Karpas-422 (cell line): ENCODE measurements at regions not wholly inside any gene's neighbourhood (a gene's known extent, or its start where the extent isn't known, plus 50 kb on each side); places are given as distances from the start of the nearest gene placed in this dataset.

Source experiments
- DNase-seq: peaks from one replicate; pipeline ENCODE4 v3.0.0-alpha.2; 2015
- H2AFZ ChIP-seq: fragments of 200-600 bp; sonication (generic); 2 replicates; pipeline ENCODE4 v1.6.1; 2014; ENCODE audit warnings: antibody characterized with exemption, low read length, mixed read lengths
- H3K27ac ChIP-seq: fragments of 200-600 bp; sonication (generic); 2 replicates; pipeline ENCODE4 v1.5.1; 2014; ENCODE audit warnings: mild to moderate bottlenecking, low read length, moderate library complexity
- H3K27me3 ChIP-seq: fragments of 200-600 bp; sonication (generic); 2 replicates; pipeline ENCODE4 v1.6.1; 2014; ENCODE audit warnings: low read length, mixed read lengths
- H3K36me3 ChIP-seq: fragments of 200-600 bp; sonication (generic); 2 replicates; pipeline ENCODE4 v1.6.1; 2014; ENCODE audit warnings: low read length, mixed read lengths; ENCODE audit not compliant: insufficient read depth
- H3K4me1 ChIP-seq: fragments of 200-600 bp; sonication (generic); 2 replicates; pipeline ENCODE4 v1.6.1; 2014; ENCODE audit warnings: mild to moderate bottlenecking, low read length, mixed read lengths
- H3K4me2 ChIP-seq: fragments of 200-600 bp; sonication (generic); 2 replicates; pipeline ENCODE4 v1.6.1; 2014; ENCODE audit warnings: low read length, low read depth, mild to moderate bottlenecking; ENCODE audit not compliant: poor library complexity, severe bottlenecking
- H3K4me3 ChIP-seq: fragments of 200-600 bp; sonication (generic); 2 replicates; pipeline ENCODE4 v1.5.1; 2014; ENCODE audit warnings: mild to moderate bottlenecking, antibody characterized with exemption, low read length, mixed read lengths
- H3K79me2 ChIP-seq: fragments of 200-600 bp; sonication (generic); 2 replicates; pipeline ENCODE4 v1.6.1; 2014; ENCODE audit warnings: mild to moderate bottlenecking, low read length, mixed read lengths
- H3K9ac ChIP-seq: fragments of 200-600 bp; sonication (generic); 2 replicates; pipeline ENCODE4 v1.6.0; 2014; ENCODE audit warnings: low read length
- H3K9me2 ChIP-seq: fragments of 200-600 bp; sonication (generic), shearing (Covaris generic); replicated peaks from 2 replicates; pipeline ENCODE4 v1.6.0; 2014; ENCODE audit warnings: mild to moderate bottlenecking, low read length, moderate library complexity; ENCODE audit not compliant: insufficient read depth
- H3K9me3 ChIP-seq: fragments of 300-700, 200-600 bp; sonication (generic); 2 replicates; pipeline ENCODE4 v1.6.1; 2014; ENCODE audit warnings: low read length, mixed read lengths
- H4K20me1 ChIP-seq: fragments of 200-600 bp; sonication (generic); 2 replicates; pipeline ENCODE4 v1.6.1; 2014; ENCODE audit warnings: mild to moderate bottlenecking, antibody characterized with exemption, low read length, low read depth; ENCODE audit not compliant: insufficient read depth

DNA sequence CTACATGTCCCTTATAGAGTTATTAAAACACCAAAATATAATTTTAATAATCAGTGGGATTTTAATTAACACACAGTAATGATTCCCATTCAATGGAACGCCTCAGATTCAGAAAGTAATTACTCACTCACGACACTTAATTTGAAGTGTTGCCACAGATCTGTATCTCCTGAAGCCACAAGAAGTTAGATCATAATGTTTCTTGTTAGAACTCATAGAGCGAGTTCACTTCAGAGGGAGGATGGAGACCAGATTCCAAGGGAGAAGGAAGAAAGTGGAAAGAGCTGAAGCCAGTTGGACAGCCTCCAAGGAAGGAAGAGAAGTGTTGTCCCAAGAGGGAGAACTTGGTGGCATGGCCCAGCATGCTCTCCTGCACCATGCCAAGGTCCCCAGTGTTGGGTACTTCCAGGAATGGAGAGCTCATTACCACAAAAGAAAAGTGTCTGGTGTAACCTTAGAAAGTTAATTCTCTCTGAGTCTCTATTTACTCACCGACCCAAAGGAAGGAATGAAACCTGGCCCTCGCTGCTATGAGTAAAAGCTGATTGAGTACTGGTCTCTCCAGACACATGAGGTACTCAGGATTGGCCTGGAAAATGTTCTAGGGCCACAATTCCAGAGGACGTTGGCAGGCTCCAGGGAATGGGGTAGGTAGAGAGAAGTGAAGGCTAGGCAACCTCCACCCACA is 305.4 kb downstream of the BCL11B start:
- no peaks in the 10 kb centered on the region for H3K9me3 ChIP-seq
- H3K9ac ChIP-seq, result no peak overlapping the region
- H3K4me3 ChIP-seq, result no peak overlapping the region
- H3K4me1 ChIP-seq, result 0 out of 2 replicates have a peak, but pooled peaks cover 4% of the 10 kb centered on the region
- no peak for DNase-seq
- H3K36me3 ChIP-seq, result no peaks in the 10 kb centered on the region
- H3K27ac ChIP-seq, result no peak overlapping the region
- H4K20me1 ChIP-seq, result no peaks in the 10 kb centered on the region
- H3K9me2 ChIP-seq, result no peaks in the 10 kb centered on the region
- no peak overlapping the region for H3K4me2 ChIP-seq
- H2AFZ ChIP-seq, result no peak overlapping the region
- H3K27me3 ChIP-seq, result no peaks in the 10 kb centered on the region
- no peaks in the 10 kb centered on the region for H3K79me2 ChIP-seq

DNA sequence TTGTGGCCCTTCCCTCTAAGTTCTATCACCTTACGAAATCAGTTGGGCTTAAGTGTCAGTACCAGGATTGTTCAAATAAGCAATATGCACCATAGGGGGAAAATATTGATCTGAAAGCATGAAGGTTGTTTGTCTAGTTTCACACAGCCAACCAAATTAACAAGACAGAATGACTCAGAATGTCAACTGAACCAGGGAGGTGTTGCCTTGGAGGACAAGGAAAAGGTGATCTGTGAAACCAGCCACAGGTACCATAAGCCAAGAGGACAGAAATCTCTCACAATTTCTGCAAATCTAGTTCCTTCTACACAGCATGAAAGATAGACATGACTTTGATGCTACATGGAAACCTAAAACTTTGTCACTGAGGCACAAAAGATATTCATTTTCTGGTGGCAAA is 297.9 kb downstream of the BCL11B start:
- Histone ChIP-seq H3K9me2 (no peaks in the 10 kb centered on the region), H3K79me2 (no peaks in the 10 kb centered on the region), H3K27me3 (no peaks in the 10 kb centered on the region), H3K27ac (no peak overlapping the region), H4K20me1 (no peaks in the 10 kb centered on the region), H3K4me2 (no peak overlapping the region), H3K9me3 (no peaks in the 10 kb centered on the region), H3K9ac (no peak overlapping the region), H3K36me3 (no peaks in the 10 kb centered on the region), H3K4me1 (no peaks in the 10 kb centered on the region), H3K4me3 (no peak overlapping the region), H2AFZ (no peak overlapping the region)
- DNase-seq, result no peak

DNA sequence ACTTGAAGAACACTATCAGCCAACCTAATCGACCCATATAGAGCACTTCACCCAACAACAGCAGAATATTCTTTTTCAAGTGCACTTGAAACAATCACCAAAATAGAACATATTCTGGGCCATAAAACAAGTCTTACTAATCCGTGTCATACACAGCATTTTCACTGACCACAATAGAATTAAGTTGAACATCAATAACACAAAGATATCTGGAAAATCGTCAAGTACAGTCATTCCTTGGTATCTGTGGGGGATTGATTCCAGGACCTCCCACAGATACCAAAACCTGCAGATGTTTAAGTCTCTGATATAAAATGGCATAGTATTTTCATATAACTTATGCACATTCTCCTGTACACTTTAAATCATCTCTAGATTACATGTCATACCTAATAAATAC is 295.7 kb downstream of the BCL11B start:
- no peaks in the 10 kb centered on the region for H3K9me2 ChIP-seq
- no peak for DNase-seq
- no peaks in the 10 kb centered on the region for H3K79me2 ChIP-seq
- no peaks in the 10 kb centered on the region for H3K36me3 ChIP-seq
- H4K20me1 ChIP-seq, result no peaks in the 10 kb centered on the region
- H3K4me1 ChIP-seq, result no peaks in the 10 kb centered on the region
- H2AFZ ChIP-seq, result no peak overlapping the region
- H3K4me3 ChIP-seq, result no peak overlapping the region
- no peaks in the 10 kb centered on the region for H3K9me3 ChIP-seq
- no peak overlapping the region for H3K9ac ChIP-seq
- no peaks in the 10 kb centered on the region for H3K27me3 ChIP-seq
- no peak overlapping the region for H3K4me2 ChIP-seq
- no peak overlapping the region for H3K27ac ChIP-seq

DNA sequence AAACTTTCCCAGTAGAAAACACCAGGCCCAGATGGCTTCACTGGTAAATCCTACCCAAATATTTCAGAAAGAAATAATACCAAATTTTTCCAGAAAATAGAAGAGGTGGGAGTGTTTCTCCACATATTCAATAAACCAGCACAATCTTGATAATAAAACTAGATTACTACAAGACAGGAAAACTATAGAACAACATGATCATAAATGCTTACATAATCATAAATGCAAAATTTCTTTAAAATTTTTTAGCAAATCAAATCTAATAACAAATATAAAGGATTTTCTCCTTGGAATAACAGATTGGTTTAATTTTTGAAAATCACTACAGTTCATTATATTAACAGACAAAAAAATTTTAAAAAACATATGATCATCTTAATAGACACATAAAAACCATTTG is 294.5 kb downstream of the BCL11B start:
- Histone ChIP-seq H3K4me2 (no peak overlapping the region), H3K27ac (no peak overlapping the region), H3K4me1 (no peaks in the 10 kb centered on the region), H3K4me3 (no peak overlapping the region), H3K27me3 (no peaks in the 10 kb centered on the region), H3K9me2 (no peaks in the 10 kb centered on the region), H4K20me1 (no peaks in the 10 kb centered on the region), H2AFZ (no peak overlapping the region), H3K79me2 (no peaks in the 10 kb centered on the region), H3K36me3 (no peaks in the 10 kb centered on the region), H3K9me3 (no peaks in the 10 kb centered on the region), H3K9ac (no peak overlapping the region)
- no peak for DNase-seq

DNA sequence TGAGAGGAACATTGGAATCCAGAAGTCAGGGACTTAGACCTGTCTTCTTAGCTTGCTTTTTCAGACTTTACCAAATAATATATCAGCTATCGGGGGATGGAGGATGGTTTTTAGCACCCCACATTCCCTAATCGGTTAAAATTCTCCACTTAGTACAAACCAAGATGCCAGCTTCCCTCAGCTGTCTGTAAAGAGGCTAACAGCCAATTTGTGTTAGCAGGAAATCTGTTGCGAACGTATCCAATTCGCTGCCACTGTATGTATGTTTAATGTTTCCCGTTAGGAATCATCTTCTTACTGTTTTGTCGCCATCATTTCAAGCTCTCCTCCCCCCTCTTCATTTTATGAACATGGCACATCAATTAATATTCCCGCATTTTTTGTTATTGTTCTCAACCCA is 289.0 kb downstream of the BCL11B start:
- Histone ChIP-seq H3K9me2 (no peaks in the 10 kb centered on the region), H3K4me3 (no peak overlapping the region), H2AFZ (no peak overlapping the region), H3K27me3 (no peaks in the 10 kb centered on the region), H3K4me2 (no peak overlapping the region), H3K4me1 (no peaks in the 10 kb centered on the region), H3K9me3 (no peaks in the 10 kb centered on the region), H3K27ac (no peak overlapping the region), H3K79me2 (no peaks in the 10 kb centered on the region), H3K9ac (no peak overlapping the region), H4K20me1 (no peaks in the 10 kb centered on the region), H3K36me3 (no peaks in the 10 kb centered on the region)
- DNase-seq, result no peak

DNA sequence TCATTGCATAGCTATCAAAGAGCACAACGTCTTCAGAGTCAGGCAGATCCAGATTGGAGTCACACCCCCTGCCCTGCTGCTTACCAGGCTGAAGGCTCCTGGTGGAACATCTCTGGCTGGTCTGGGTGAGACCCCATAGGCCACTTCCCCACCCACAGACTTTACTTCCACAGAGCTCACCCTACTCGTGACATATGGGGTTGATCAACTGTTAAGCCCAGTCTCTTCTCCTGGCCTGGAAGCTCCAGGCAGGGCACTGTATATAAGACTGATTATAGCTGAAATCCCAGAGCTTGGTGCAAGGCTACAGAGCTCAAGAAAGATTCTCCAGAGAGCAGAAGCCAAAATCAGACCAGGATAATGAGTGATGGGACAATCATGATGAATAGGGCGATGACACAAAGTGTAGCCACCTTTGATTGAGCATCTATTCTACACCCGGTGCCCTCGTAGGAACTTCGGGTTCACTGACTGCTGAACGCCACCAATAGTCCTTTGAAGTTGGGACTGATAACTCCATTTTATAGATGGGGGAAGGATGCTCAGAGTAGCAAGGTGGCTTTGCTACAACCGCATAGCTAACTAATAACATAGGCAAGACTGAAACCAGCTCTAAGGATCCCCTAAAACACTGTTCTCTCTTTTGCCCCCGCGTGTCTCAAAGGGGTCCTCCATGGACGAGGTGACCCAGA is 287.8 kb downstream of the BCL11B start:
- no peaks in the 10 kb centered on the region for H3K36me3 ChIP-seq
- no peaks in the 10 kb centered on the region for H3K79me2 ChIP-seq
- no peaks in the 10 kb centered on the region for H3K4me1 ChIP-seq
- H3K9me2 ChIP-seq, result no peaks in the 10 kb centered on the region
- no peaks in the 10 kb centered on the region for H4K20me1 ChIP-seq
- H3K9me3 ChIP-seq, result no peaks in the 10 kb centered on the region
- no peak overlapping the region for H3K4me3 ChIP-seq
- no peak for DNase-seq
- H3K27me3 ChIP-seq, result no peaks in the 10 kb centered on the region
- no peak overlapping the region for H3K9ac ChIP-seq
- no peak overlapping the region for H2AFZ ChIP-seq
- H3K4me2 ChIP-seq, result no peak overlapping the region
- H3K27ac ChIP-seq, result no peak overlapping the region

DNA sequence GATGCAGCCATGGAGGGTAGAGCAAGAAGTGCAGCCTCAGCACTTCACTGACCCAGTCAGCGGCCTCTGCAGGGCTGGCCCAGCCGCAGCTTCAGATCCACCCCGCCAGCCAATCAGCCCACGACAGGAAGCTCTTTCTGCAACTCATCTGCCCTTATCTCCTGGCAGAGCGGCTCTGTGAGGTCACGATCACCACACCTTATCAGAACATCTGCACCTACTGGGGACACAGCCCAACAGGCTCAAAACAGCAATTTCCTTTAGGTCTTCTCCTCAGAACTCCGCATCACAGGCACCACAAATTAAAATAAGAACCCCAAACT is 287.3 kb downstream of the BCL11B start:
- no peaks in the 10 kb centered on the region for H3K4me1 ChIP-seq
- no peak overlapping the region for H2AFZ ChIP-seq
- H3K4me3 ChIP-seq, result no peak overlapping the region
- no peak for DNase-seq
- no peaks in the 10 kb centered on the region for H3K79me2 ChIP-seq
- no peaks in the 10 kb centered on the region for H3K9me2 ChIP-seq
- no peaks in the 10 kb centered on the region for H3K27me3 ChIP-seq
- no peaks in the 10 kb centered on the region for H4K20me1 ChIP-seq
- no peak overlapping the region for H3K27ac ChIP-seq
- H3K9ac ChIP-seq, result no peak overlapping the region
- H3K4me2 ChIP-seq, result no peak overlapping the region
- no peaks in the 10 kb centered on the region for H3K9me3 ChIP-seq
- no peaks in the 10 kb centered on the region for H3K36me3 ChIP-seq

DNA sequence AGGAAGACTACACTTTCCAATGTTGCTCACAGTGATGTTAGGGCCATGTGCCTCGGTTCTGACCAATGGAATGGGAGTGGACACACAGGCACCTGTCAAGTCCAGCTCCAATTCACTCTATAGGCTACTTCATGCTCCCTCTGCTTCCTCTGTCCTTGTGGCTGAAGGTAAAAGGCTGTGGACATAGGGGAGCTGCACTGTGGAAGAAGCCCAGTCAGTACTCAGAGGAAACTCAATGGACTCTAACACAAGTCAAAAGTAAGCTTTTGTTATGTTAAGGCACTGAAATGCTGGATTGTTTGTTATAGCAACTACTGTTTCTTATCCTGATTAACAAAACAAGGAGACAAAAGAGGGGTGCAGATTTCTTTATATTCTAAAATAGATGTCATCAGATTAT is 278.2 kb downstream of the BCL11B start:
- no peaks in the 10 kb centered on the region for H3K9me2 ChIP-seq
- H3K79me2 ChIP-seq, result no peaks in the 10 kb centered on the region
- no peak for DNase-seq
- no peaks in the 10 kb centered on the region for H3K36me3 ChIP-seq
- no peak overlapping the region for H2AFZ ChIP-seq
- no peak overlapping the region for H3K4me3 ChIP-seq
- H3K27me3 ChIP-seq, result no peaks in the 10 kb centered on the region
- H4K20me1 ChIP-seq, result no peaks in the 10 kb centered on the region
- H3K4me2 ChIP-seq, result no peak overlapping the region
- no peaks in the 10 kb centered on the region for H3K4me1 ChIP-seq
- H3K9me3 ChIP-seq, result no peaks in the 10 kb centered on the region
- H3K27ac ChIP-seq, result no peak overlapping the region
- no peak overlapping the region for H3K9ac ChIP-seq
